HepG2 (cell line): ENCODE measurements at regions not wholly inside any gene's neighbourhood (a gene's known extent, or its start where the extent isn't known, plus 50 kb on each side); places are given as distances from the start of the nearest gene placed in this dataset.

Experiments
- HOXA7 ChIP-seq: sonication (generic); formaldehyde crosslinking; IDR thresholded peaks from 2 replicates; pipeline ENCODE4 v1.8.1; 2022; ENCODE audit warnings: mild to moderate bottlenecking, missing genetic modification reagents, moderate library complexity
- IKZF1 ChIP-seq: fragments of 450-650 bp; IDR thresholded peaks from 2 replicates; pipeline ENCODE4 v1.7.1; 2016
- KDM5A ChIP-seq: fragments of 200-600 bp; sonication (generic); IDR thresholded peaks from 2 replicates; pipeline ENCODE4 v1.7.0; 2018; ENCODE audit warnings: antibody characterized with exemption, mild to moderate bottlenecking, low read length, borderline replicate concordance
- KLF15 ChIP-seq: sonication (generic); formaldehyde crosslinking; IDR thresholded peaks from 2 replicates; pipeline ENCODE4 v1.8.1; 2023; ENCODE audit warnings: borderline replicate concordance, mild to moderate bottlenecking, inconsistent platforms, missing genetic modification reagents, mixed read lengths
- MED13 ChIP-seq: sonication (generic); formaldehyde crosslinking; IDR thresholded peaks from 2 replicates; pipeline ENCODE4 v1.5.0; 2020; ENCODE audit warnings: missing genetic modification reagents
- NFE2 ChIP-seq: sonication (generic); formaldehyde crosslinking; IDR thresholded peaks from 2 replicates; pipeline ENCODE4 v1.4.0; 2020; ENCODE audit warnings: missing genetic modification reagents
- RAD51 ChIP-seq: fragments of 450-650 bp; IDR thresholded peaks from 2 replicates; pipeline ENCODE4 v1.6.1; 2016; ENCODE audit warnings: borderline replicate concordance
- SRF ChIP-seq: IDR thresholded peaks from 2 replicates; pipeline ENCODE4 v1.6.1; 2011; ENCODE audit warnings: mild to moderate bottlenecking, low read depth, low read length, moderate library complexity
- ZKSCAN5 ChIP-seq: sonication (generic); formaldehyde crosslinking; IDR thresholded peaks from 2 replicates; pipeline ENCODE4 v1.5.1; 2020; ENCODE audit warnings: mild to moderate bottlenecking, missing genetic modification reagents
- ZMYM4 ChIP-seq: sonication (generic); formaldehyde crosslinking; IDR thresholded peaks from 2 replicates; pipeline ENCODE4 v1.8.1; 2023; ENCODE audit warnings: mild to moderate bottlenecking, missing genetic modification reagents
- ZNF124 ChIP-seq: sonication (generic); formaldehyde crosslinking; IDR thresholded peaks from 2 replicates; pipeline ENCODE4 v1.4.0; 2020; ENCODE audit warnings: missing genetic modification reagents
- ZNF24 ChIP-seq: fragments of 450-650 bp; IDR thresholded peaks from 2 replicates; pipeline ENCODE4 v1.6.1; 2017; ENCODE audit warnings: antibody characterized with exemption, mild to moderate bottlenecking
- ZNF251 ChIP-seq: sonication (generic); formaldehyde crosslinking; IDR thresholded peaks from 2 replicates; pipeline ENCODE4 v1.9.0; 2021; ENCODE audit warnings: mild to moderate bottlenecking, missing genetic modification reagents
- ZNF326 ChIP-seq: sonication (generic); formaldehyde crosslinking; IDR thresholded peaks from 2 replicates; pipeline ENCODE4 v1.4.0; 2020; ENCODE audit warnings: missing genetic modification reagents, borderline replicate concordance
- ZNF329 ChIP-seq: sonication (generic); formaldehyde crosslinking; IDR thresholded peaks from 2 replicates; pipeline ENCODE4 v1.9.0; 2021; ENCODE audit warnings: low read depth, mild to moderate bottlenecking, missing genetic modification reagents
- ZNF788 ChIP-seq: sonication (generic); formaldehyde crosslinking; IDR thresholded peaks from 2 replicates; pipeline ENCODE4 v1.5.0; 2020; ENCODE audit warnings: mild to moderate bottlenecking, missing genetic modification reagents, borderline replicate concordance
- ZSCAN12 ChIP-seq: sonication (generic); formaldehyde crosslinking; IDR thresholded peaks from 2 replicates; pipeline ENCODE4 v1.9.0; 2021; ENCODE audit warnings: mild to moderate bottlenecking, missing genetic modification reagents
- TF ChIP-seq, protein P1 (sequence below), 2 experiments: fragments of 450-650 bp in 1 of 2; sonication (generic) in 1 of 2; formaldehyde crosslinking in 1 of 2; IDR thresholded peaks; 2 replicates each; pipeline versions ENCODE4 v1.6.1 to v1.8.0; 2016 to 2022; ENCODE audit warnings: antibody characterized with exemption in 1 of 2, mild to moderate bottlenecking in 1 of 2, missing genetic modification reagents in 1 of 2
- TF ChIP-seq, protein P2 (sequence below): sonication (generic); formaldehyde crosslinking; conservative IDR thresholded peaks from 2 replicates; pipeline ENCODE4 v1.4.0; 2020; ENCODE audit warnings: missing genetic modification reagents
- TF ChIP-seq, protein P3 (sequence below): sonication (generic); formaldehyde crosslinking; IDR thresholded peaks from 2 replicates; pipeline ENCODE4 v1.4.0; 2020; ENCODE audit warnings: mild to moderate bottlenecking, missing genetic modification reagents

DNA sequence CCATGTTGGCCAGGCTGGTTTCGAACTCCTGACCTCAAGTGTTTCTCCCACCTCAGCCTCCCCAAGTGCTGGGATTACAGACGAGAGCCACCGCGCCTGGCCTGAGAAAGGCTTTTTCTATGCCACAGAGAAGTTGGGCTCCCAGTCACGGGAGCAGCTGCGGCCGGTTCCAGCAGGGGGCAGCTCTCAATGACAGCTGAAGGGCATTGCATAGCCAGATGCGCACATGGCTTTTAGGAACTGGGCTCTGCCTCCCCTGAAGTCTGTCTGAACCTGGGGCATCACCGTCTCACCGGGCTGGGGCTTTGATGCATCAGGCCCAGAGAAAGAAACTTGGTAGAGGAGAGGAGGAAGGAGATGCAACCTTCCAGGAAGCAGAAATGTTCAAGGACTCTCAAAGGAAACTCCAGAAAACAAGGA lies 84.2 kb upstream of the LAPTM4A start (continued):
- TF ChIP-seq, protein P1, sequence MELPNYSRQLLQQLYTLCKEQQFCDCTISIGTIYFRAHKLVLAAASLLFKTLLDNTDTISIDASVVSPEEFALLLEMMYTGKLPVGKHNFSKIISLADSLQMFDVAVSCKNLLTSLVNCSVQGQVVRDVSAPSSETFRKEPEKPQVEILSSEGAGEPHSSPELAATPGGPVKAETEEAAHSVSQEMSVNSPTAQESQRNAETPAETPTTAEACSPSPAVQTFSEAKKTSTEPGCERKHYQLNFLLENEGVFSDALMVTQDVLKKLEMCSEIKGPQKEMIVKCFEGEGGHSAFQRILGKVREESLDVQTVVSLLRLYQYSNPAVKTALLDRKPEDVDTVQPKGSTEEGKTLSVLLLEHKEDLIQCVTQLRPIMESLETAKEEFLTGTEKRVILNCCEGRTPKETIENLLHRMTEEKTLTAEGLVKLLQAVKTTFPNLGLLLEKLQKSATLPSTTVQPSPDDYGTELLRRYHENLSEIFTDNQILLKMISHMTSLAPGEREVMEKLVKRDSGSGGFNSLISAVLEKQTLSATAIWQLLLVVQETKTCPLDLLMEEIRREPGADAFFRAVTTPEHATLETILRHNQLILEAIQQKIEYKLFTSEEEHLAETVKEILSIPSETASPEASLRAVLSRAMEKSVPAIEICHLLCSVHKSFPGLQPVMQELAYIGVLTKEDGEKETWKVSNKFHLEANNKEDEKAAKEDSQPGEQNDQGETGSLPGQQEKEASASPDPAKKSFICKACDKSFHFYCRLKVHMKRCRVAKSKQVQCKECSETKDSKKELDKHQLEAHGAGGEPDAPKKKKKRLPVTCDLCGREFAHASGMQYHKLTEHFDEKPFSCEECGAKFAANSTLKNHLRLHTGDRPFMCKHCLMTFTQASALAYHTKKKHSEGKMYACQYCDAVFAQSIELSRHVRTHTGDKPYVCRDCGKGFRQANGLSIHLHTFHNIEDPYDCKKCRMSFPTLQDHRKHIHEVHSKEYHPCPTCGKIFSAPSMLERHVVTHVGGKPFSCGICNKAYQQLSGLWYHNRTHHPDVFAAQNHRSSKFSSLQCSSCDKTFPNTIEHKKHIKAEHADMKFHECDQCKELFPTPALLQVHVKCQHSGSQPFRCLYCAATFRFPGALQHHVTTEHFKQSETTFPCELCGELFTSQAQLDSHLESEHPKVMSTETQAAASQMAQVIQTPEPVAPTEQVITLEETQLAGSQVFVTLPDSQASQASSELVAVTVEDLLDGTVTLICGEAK (IDR thresholded peaks at IDR 0.05) = no peak
- TF ChIP-seq, protein P1 (CRISPR knock-in tag; IDR thresholded peaks at IDR 0.05) = no peak
- TF ChIP-seq ZSCAN12 = no peak
- no peak for TF ChIP-seq KLF15
- TF ChIP-seq ZNF326 (CRISPR knock-in tag) = no peak
- no peak for TF ChIP-seq ZNF24
- TF ChIP-seq RAD51 = no peak
- peak; percentile 83; the same call in 1 of the 2 replicates for TF ChIP-seq ZNF788
- TF ChIP-seq, protein P2, sequence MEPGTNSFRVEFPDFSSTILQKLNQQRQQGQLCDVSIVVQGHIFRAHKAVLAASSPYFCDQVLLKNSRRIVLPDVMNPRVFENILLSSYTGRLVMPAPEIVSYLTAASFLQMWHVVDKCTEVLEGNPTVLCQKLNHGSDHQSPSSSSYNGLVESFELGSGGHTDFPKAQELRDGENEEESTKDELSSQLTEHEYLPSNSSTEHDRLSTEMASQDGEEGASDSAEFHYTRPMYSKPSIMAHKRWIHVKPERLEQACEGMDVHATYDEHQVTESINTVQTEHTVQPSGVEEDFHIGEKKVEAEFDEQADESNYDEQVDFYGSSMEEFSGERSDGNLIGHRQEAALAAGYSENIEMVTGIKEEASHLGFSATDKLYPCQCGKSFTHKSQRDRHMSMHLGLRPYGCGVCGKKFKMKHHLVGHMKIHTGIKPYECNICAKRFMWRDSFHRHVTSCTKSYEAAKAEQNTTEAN (CRISPR knock-in tag) = 0 out of 2 replicates have a peak, but pooled peaks have one; percentile 27
- no peak for TF ChIP-seq SRF
- TF ChIP-seq ZMYM4 = peak; percentile 38; the same call in 1 of the 2 replicates
- TF ChIP-seq MED13 (CRISPR knock-in tag) = 0 out of 2 replicates have a peak, but pooled peaks have one; percentile 21
- TF ChIP-seq IKZF1 = no peak
- TF ChIP-seq, protein P3, sequence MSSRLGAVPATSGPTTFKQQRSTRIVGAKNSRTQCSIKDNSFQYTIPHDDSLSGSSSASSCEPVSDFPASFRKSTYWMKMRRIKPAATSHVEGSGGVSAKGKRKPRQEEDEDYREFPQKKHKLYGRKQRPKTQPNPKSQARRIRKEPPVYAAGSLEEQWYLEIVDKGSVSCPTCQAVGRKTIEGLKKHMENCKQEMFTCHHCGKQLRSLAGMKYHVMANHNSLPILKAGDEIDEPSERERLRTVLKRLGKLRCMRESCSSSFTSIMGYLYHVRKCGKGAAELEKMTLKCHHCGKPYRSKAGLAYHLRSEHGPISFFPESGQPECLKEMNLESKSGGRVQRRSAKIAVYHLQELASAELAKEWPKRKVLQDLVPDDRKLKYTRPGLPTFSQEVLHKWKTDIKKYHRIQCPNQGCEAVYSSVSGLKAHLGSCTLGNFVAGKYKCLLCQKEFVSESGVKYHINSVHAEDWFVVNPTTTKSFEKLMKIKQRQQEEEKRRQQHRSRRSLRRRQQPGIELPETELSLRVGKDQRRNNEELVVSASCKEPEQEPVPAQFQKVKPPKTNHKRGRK (CRISPR knock-in tag) = 0 out of 2 replicates have a peak, but pooled peaks have one; percentile 69
- TF ChIP-seq KDM5A = no peak
- TF ChIP-seq ZNF124 (CRISPR knock-in tag) = peak; percentile 85; the same call in 1 of the 2 replicates
- TF ChIP-seq ZNF251 (CRISPR knock-in tag) = no peak
- TF ChIP-seq HOXA7 (CRISPR knock-in tag) = no peak
- TF ChIP-seq ZNF329 (CRISPR knock-in tag) = no peak
- no peak for TF ChIP-seq NFE2 (CRISPR knock-in tag)
- TF ChIP-seq ZKSCAN5 (CRISPR knock-in tag) = no peak
